Kidney epithelial cell (primary cell): ENCODE measurements at regions not wholly inside any gene's neighbourhood (a gene's known extent, or its start where the extent isn't known, plus 50 kb on each side); places are given as distances from the start of the nearest gene placed in this dataset.

ENCODE experiments used
- DNase-seq: peaks from one replicate; pipeline ENCODE4 v3.0.0-alpha.2; 2010; ENCODE audit warnings: low read depth
- H3K27me3 ChIP-seq: 2 replicates; pipeline ENCODE4 v1.6.0; 2011; ENCODE audit warnings: low read length; ENCODE audit not compliant: control insufficient read depth, insufficient read depth
- H3K36me3 ChIP-seq: 2 replicates; pipeline ENCODE4 v1.5.1; 2011; ENCODE audit warnings: low read length; ENCODE audit not compliant: control insufficient read depth, insufficient read depth
- H3K4me3 ChIP-seq: 2 replicates; pipeline ENCODE4 v1.5.1; 2011; ENCODE audit warnings: low read depth, mild to moderate bottlenecking, control low read depth, low read length
- CTCF ChIP-seq: IDR thresholded peaks from 2 replicates; pipeline ENCODE4 v1.5.1; 2011; ENCODE audit warnings: mild to moderate bottlenecking, moderate library complexity, low read length, control low read depth, inconsistent platforms; ENCODE audit not compliant: insufficient read depth, poor library complexity, severe bottlenecking

DNA sequence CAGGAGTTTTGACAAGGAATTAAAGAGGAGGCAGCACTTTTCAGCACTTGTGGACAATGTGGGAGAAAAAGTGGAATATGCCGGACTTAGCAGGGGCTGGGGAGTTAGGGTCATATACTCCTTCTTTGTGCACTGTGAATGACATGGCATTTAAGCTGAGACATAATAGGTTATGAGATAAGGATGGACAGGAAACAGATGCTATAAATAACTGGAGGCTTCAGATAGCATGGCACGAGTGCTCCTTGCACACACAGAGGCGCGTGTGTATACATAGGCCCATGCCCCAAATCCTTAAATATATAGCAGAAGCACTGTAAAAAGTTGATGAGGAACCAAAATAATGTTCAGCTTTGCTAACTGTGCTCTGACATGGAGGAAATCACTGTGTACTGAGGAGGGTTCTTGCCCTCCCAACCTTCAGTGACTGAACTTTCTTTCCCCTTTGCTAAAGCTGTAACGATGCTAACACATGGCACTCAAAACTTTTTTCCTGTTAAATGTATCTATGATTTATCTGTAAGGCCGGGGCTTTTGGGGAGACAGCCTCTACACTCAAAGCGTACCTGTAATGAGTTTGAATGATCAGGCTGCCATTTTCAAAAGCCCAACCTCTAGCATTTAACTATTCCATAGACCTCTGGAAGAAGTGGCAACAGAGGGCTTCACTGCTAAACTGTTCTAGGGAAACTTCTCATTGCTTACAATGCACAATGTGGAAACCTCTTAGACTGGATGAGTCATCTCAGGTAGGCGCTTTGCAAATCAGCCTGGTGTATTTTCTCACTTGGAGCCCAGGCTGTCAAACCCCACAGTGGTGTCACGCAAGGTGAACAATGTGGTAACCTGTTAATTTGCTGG is 784.6 kb downstream of the NR2F2 start:
- DNase-seq: no peak

DNA sequence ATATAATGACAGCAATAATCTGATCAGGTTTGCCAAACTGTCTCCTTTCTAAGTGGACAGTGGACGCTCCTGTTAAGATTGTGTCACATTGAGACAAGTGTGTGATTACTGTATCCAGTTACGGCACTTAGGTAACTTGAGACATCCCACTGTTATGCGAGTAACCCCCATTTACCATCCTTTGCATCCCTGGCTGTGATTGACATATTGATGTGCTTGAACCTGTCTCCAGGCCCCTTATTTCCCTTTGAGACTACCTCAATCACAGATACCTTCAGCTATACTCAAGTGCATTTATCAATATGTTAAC is 785.2 kb downstream of the NR2F2 start:
- TF ChIP-seq CTCF: no peak
- no peak for DNase-seq
- Histone ChIP-seq H3K36me3 (no peaks in the 10 kb centered on the region), H3K27me3 (no peaks in the 10 kb centered on the region), H3K4me3 (no peak overlapping the region)

More for the DNA sequence above, 784.6 kb downstream of the NR2F2 start:
- H3K4me3 ChIP-seq: no peak overlapping the region
- no peaks in the 10 kb centered on the region for H3K36me3 ChIP-seq
- no peak for TF ChIP-seq CTCF
- H3K27me3 ChIP-seq: no peaks in the 10 kb centered on the region

DNA sequence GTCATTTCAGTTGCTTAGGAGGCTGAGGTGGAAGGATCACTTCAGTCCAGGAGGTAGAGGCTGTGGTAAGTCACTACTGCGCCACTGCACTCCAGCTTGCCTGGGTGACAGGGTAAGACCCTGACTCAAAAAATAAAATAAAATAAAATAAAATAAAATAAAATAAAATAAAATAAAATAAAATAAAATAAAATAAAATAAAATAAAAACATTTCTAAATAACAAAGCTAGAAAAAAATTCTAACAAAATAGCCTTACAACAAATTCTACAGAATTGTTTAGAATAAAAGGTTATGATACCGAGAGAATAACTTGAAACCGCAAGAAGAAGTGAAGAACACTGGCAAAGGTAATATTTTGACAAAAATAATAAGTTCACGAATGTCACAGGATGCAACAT is 794.3 kb downstream of the NR2F2 start:
- no peak overlapping the region for H3K4me3 ChIP-seq
- no peak for DNase-seq
- no peaks in the 10 kb centered on the region for H3K36me3 ChIP-seq
- no peaks in the 10 kb centered on the region for H3K27me3 ChIP-seq
- no peak for TF ChIP-seq CTCF

- H3K4me3 ChIP-seq: no peak overlapping the region
- no peaks in the 10 kb centered on the region for H3K36me3 ChIP-seq
- no peaks in the 10 kb centered on the region for H3K27me3 ChIP-seq
- TF ChIP-seq CTCF: no peak
- no peak for DNase-seq
Measured at GRCh38 chr15:97126553-97127233, 796.2 kb downstream of the NR2F2 start.

GRCh38 chr15:97129674-97130073 is 799.2 kb downstream of the NR2F2 start:
- no peak for DNase-seq
- no peaks in the 10 kb centered on the region for H3K27me3 ChIP-seq
- H3K4me3 ChIP-seq: no peak overlapping the region
- no peak for TF ChIP-seq CTCF
- no peaks in the 10 kb centered on the region for H3K36me3 ChIP-seq
